HepG2 (cell line): ENCODE measurements at regions not wholly inside any gene's neighbourhood (a gene's known extent, or its start where the extent isn't known, plus 50 kb on each side); places are given as distances from the start of the nearest gene placed in this dataset.
"Not testable (repeated sequence)": the region's sequence is repeated elsewhere in the genome, so short reads cannot be mapped to it uniquely, and the experiment has no call there.

ENCODE experiments used
- ATAC-seq: fragments of 200-7000 bp; cut with Tn5 transposase; 3 replicates; pipeline ENCODE4 v1.9.1; 2020; ENCODE audit warnings: mild to moderate bottlenecking, moderate library complexity
- BruUV-seq: library from RNA; stranded (reverse); fragments of 400-500 nt; replicated peaks from 2 replicates; lab custom pipeline; 2021; lab: Mats Ljungman, UMichigan
- CTCF ChIA-PET: fragments of 300-600 bp; formaldehyde crosslinking; extraction: SDS; loops from one replicate; lab custom pipeline; 2021; ENCODE audit warnings: low total read pairs, inconsistent platforms, low intra/inter-chr PET ratio; lab: Yijun Ruan, JAX
- POLR2A ChIA-PET: fragments of 350-600 bp; sonication (Branson Sonifier 250); formaldehyde crosslinking; loops from one replicate; lab custom pipeline; 2020; ENCODE audit warnings: antibody characterized with exemption, inconsistent platforms; lab: Yijun Ruan, JAX
- DNase-seq: peaks from one replicate; pipeline ENCODE4 v3.0.0-alpha.2; 2015; ENCODE audit warnings: low spot score
- FAIRE-seq: peaks from 3 replicates; lab custom pipeline; 2011; peaks lifted over from hg19 to GRCh38; lab: Jason Lieb, UNC
- H2AFZ ChIP-seq: one replicate; pipeline ENCODE4 v1.6.1; 2011; ENCODE audit warnings: low read length, inconsistent platforms
- H3K27ac ChIP-seq: fragments of 300-600 bp; 3 replicates; pipeline ENCODE4 v1.8.0; 2011; ENCODE audit warnings: mixed run types, mild to moderate bottlenecking, mixed read lengths, low read length, inconsistent platforms; ENCODE audit not compliant: insufficient read depth; ENCODE audit errors: extremely low read length
- H3K27me3 ChIP-seq, 2 experiments: fragments of 200-600 bp in 1 of 2; 2 replicates in 1 of 2; 3 replicates in 1 of 2; pipeline versions ENCODE4 v1.6.0 to v1.8.0; 2011; ENCODE audit warnings: low read length in 2 of 2, mild to moderate bottlenecking in 2 of 2, moderate library complexity in 2 of 2, inconsistent platforms in 1 of 2; ENCODE audit not compliant: insufficient read depth in 2 of 2, control insufficient read depth in 1 of 2
- H3K36me3 ChIP-seq, 2 experiments: fragments of 200-600 bp in 1 of 2; replicated peaks in 1 of 2; 2 replicates in 1 of 2; 3 replicates in 1 of 2; pipeline versions ENCODE4 v1.5.1 to v1.8.0; 2011; ENCODE audit warnings: low read length in 2 of 2, inconsistent platforms in 1 of 2; ENCODE audit not compliant: insufficient read depth in 2 of 2, control insufficient read depth in 1 of 2
- H3K4me1 ChIP-seq: 2 replicates; pipeline ENCODE4 v1.5.1; 2012; ENCODE audit warnings: low read length, inconsistent platforms; ENCODE audit not compliant: insufficient read depth
- H3K4me2 ChIP-seq: 2 replicates; pipeline ENCODE4 v1.6.0; 2011; ENCODE audit warnings: low read depth, low read length, inconsistent platforms
- H3K4me3 ChIP-seq, 3 experiments: fragments of 200-600 bp in 1 of 3; sonication (generic), shearing (Covaris generic) in 1 of 3; replicated peaks in 1 of 3; 2 replicates each; pipeline ENCODE4 v1.5.1; 2011 to 2016; ENCODE audit warnings: low read length in 3 of 3, inconsistent platforms in 2 of 3, low read depth in 2 of 3, mild to moderate bottlenecking in 2 of 3, control low read depth in 1 of 3, mixed read lengths in 1 of 3; ENCODE audit not compliant: insufficient read depth in 1 of 3
- H3K79me2 ChIP-seq: one replicate; pipeline ENCODE4 v1.6.1; 2011; ENCODE audit warnings: low read length, inconsistent platforms; ENCODE audit not compliant: insufficient read depth
- H3K9ac ChIP-seq: 2 replicates; pipeline ENCODE4 v1.6.0; 2011; ENCODE audit warnings: mild to moderate bottlenecking, low read depth, low read length, inconsistent platforms; ENCODE audit not compliant: insufficient read depth
- H3K9me3 ChIP-seq: 2 replicates; pipeline ENCODE4 v1.5.1; 2012; ENCODE audit warnings: mild to moderate bottlenecking, low read length
- H4K20me1 ChIP-seq: 2 replicates; pipeline ENCODE4 v1.6.0; 2011; ENCODE audit warnings: inconsistent platforms, mild to moderate bottlenecking, low read length, moderate library complexity; ENCODE audit not compliant: insufficient read depth
- ATF4 ChIP-seq, 2 experiments: fragments of 450-650 bp in 1 of 2; sonication (generic) in 1 of 2; formaldehyde crosslinking; IDR thresholded peaks; 2 replicates each; pipeline versions ENCODE4 v1.5.0 to v1.8.0; 2020 to 2022; ENCODE audit warnings: mild to moderate bottlenecking in 1 of 2, missing genetic modification reagents in 1 of 2
- CEBPG ChIP-seq: IDR thresholded peaks from 2 replicates; pipeline ENCODE4 v1.6.1; 2016
- CREM ChIP-seq, 2 experiments: sonication (generic) in 1 of 2; formaldehyde crosslinking in 1 of 2; IDR thresholded peaks; 2 replicates each; pipeline versions ENCODE4 v1.4.0 to v1.6.1; 2016 to 2020; ENCODE audit warnings: antibody characterized with exemption in 1 of 2, mild to moderate bottlenecking in 1 of 2, missing genetic modification reagents in 1 of 2
- DRAP1 ChIP-seq: IDR thresholded peaks from 2 replicates; pipeline ENCODE4 v1.6.1; 2016; ENCODE audit warnings: missing genetic modification reagents, missing compliant biosample characterization
- GABPA ChIP-seq, 2 experiments: IDR thresholded peaks; 2 replicates each; pipeline ENCODE4 v1.6.1; 2011 to 2016; ENCODE audit warnings: low read depth in 2 of 2, low read length in 1 of 2, missing biosample characterization in 1 of 2, missing genetic modification characterization in 1 of 2
- GABPB1 ChIP-seq: IDR thresholded peaks from 2 replicates; pipeline ENCODE4 v1.6.1; 2016; ENCODE audit warnings: mild to moderate bottlenecking, missing genetic modification reagents, moderate library complexity, missing compliant biosample characterization
- GTF2F1 ChIP-seq: fragments of 150-350 bp; IDR thresholded peaks from 2 replicates; pipeline ENCODE4 v1.6.1; 2014; ENCODE audit warnings: low read length
- GZF1 ChIP-seq: sonication (generic); formaldehyde crosslinking; IDR thresholded peaks from 2 replicates; pipeline ENCODE4 v1.5.1; 2020; ENCODE audit warnings: mild to moderate bottlenecking, missing genetic modification reagents
- NONO ChIP-seq, 2 experiments: fragments of 450-650 bp in 1 of 2; sonication (generic) in 1 of 2; formaldehyde crosslinking in 1 of 2; IDR thresholded peaks in 1 of 2; conservative IDR thresholded peaks in 1 of 2; 2 replicates each; pipeline versions ENCODE4 v1.6.1 to v1.8.0; 2017 to 2022; ENCODE audit warnings: mild to moderate bottlenecking in 1 of 2, missing genetic modification reagents in 1 of 2, moderate library complexity in 1 of 2
- POLR2AphosphoS5 ChIP-seq: IDR thresholded peaks from 2 replicates; pipeline ENCODE4 v1.6.1; 2012; ENCODE audit warnings: low read depth, low read length
- SNAPC5 ChIP-seq: sonication (generic); formaldehyde crosslinking; IDR thresholded peaks from 2 replicates; pipeline ENCODE4 v1.8.1; 2023; ENCODE audit warnings: mild to moderate bottlenecking, missing genetic modification reagents, borderline replicate concordance
- TGIF2 ChIP-seq: IDR thresholded peaks from 2 replicates; pipeline ENCODE4 v1.6.1; 2016; ENCODE audit warnings: control low read depth, missing compliant biosample characterization
- ZBTB21 ChIP-seq: sonication (generic); formaldehyde crosslinking; IDR thresholded peaks from 2 replicates; pipeline ENCODE4 v1.4.0; 2020; ENCODE audit warnings: missing genetic modification reagents
- ZC3H4 ChIP-seq: sonication (generic); formaldehyde crosslinking; IDR thresholded peaks from 2 replicates; pipeline ENCODE4 v1.4.0; 2020; ENCODE audit warnings: missing genetic modification reagents, borderline replicate concordance
- ZNF362 ChIP-seq: sonication (generic); formaldehyde crosslinking; IDR thresholded peaks from 2 replicates; pipeline ENCODE4 v1.4.0; 2020; ENCODE audit warnings: missing genetic modification reagents, mild to moderate bottlenecking, borderline replicate concordance
- ZNF574 ChIP-seq: sonication (generic); formaldehyde crosslinking; IDR thresholded peaks from 2 replicates; pipeline ENCODE4 v1.4.0; 2020; ENCODE audit warnings: missing genetic modification reagents
- WGBS: methylation state at CpG from one replicate; pipeline ENCODE4 v1.1.6; 2017; ENCODE audit warnings: low lambda C conversion rate; 5-methylcytosine and 5-hydroxymethylcytosine counted together
- in situ Hi-C: cut with HindIII; loops from 2 replicates; pipeline ENCODE4 v1.10.0; 2017; ENCODE audit warnings: low pct_unique_long_range_greater_than_20kb; ENCODE audit not compliant: extremely low pct_ligation_motif_present
- intact Hi-C: fragments of 100-400 bp; cut with micrococcal nuclease; formaldehyde crosslinking; loops from one replicate; pipeline ENCODE4 v1.10.0; 2022; ENCODE audit not compliant: unreplicated experiment

GRCh38 chr1:146409817-146410441, 181.1 kb upstream of the NOTCH2NLA start:
- TSS peak; percentile 99 for BruUV-seq
- H3K79me2 ChIP-seq; H2AFZ ChIP-seq; H3K27me3 ChIP-seq; H4K20me1 ChIP-seq; H3K9me3 ChIP-seq; H3K27ac ChIP-seq; intact Hi-C loops; H3K4me1 ChIP-seq; in situ Hi-C loops; CTCF ChIA-PET; H3K9ac ChIP-seq; FAIRE-seq; H3K36me3 ChIP-seq; TF ChIP-seq CREM (CRISPR knock-in tag; IDR thresholded peaks at IDR 0.05); GABPA (IDR thresholded peaks at IDR 0.05; ENCODE audit: low read depth, low read length); NONO (IDR thresholded peaks at IDR 0.05): not testable (repeated sequence)
- H3K4me3 ChIP-seq: peak overlapping the region in 2 of 3 experiments; percentile 5 to 31; a peak in 2 of 6 replicates
- 19% methylated on average over 26 of the region's 26 CpGs for WGBS
- POLR2A ChIA-PET: interaction anchor here (1.3 kb wide), 1 partner anchor 23 kb away, joined by 11 read pairs; no protein-coding TSS in a partner anchor
- peak overlapping the region; percentile 37 for H3K4me2 ChIP-seq
- peak; percentile 75 for DNase-seq
- ATAC-seq: peak; percentile 95
- TF ChIP-seq TGIF2 (0 out of 2 replicates have a peak, but pooled peaks have one; percentile 53), ATF4 (CRISPR knock-in tag; IDR thresholded peaks at IDR 0.05) (peak; percentile 35 to 84; a peak in 3 of 4 replicates), GTF2F1 (0 out of 2 replicates have a peak, but pooled peaks have one; percentile 52), ZNF362 (CRISPR knock-in tag) (0 out of 2 replicates have a peak, but pooled peaks have one; percentile 23), GZF1 (peak; percentile 78; the same call in 1 of the 2 replicates), CEBPG (CRISPR knock-in tag) (0 out of 2 replicates have a peak, but pooled peaks have one; percentile 41), GABPB1 (CRISPR knock-in tag) (peak; percentile 48), SNAPC5 (peak; percentile 95; the same call in 1 of the 2 replicates), DRAP1 (peak; percentile 58), CREM (IDR thresholded peaks at IDR 0.05) (peak; percentile 37; the same call in 1 of the 2 replicates), ZC3H4 (peak; percentile 87; the same call in 1 of the 2 replicates), GABPA (CRISPR knock-in tag; IDR thresholded peaks at IDR 0.05; ENCODE audit: low read depth) (peak; percentile 33), POLR2AphosphoS5 (peak; percentile 92), ZNF574 (CRISPR knock-in tag) (peak; percentile 23; the same call in 1 of the 2 replicates), ZBTB21 (CRISPR knock-in tag) (0 out of 2 replicates have a peak, but pooled peaks have one; percentile 12), NONO (CRISPR knock-in tag; conservative IDR thresholded peaks at IDR 0.05) (0 out of 2 replicates have a peak, but pooled peaks have one; percentile 31)
